Thymus (tissue), 11 donors: ENCODE measurements at regions not wholly inside any gene's neighbourhood (a gene's known extent, or its start where the extent isn't known, plus 50 kb on each side); places are given as distances from the start of the nearest gene placed in this dataset.
A peak's percentile ranks its signal among the peaks of the same experiment; 100 is the strongest.

ENCODE experiments used
- DNase-seq, 9 donors: peaks; one replicate each; pipeline ENCODE4 v3.0.0-alpha.2; 2013; ENCODE audit warnings: low spot score in 9 of 9, low read depth in 6 of 9, missing footprints in 1 of 9
- H3K27ac ChIP-seq, 2 donors: one replicate each; pipeline ENCODE4 v1.5.1; 2013; ENCODE audit warnings: control low read depth in 1 of 2, low read depth in 1 of 2, low read length in 1 of 2, mild to moderate bottlenecking in 1 of 2, moderate library complexity in 1 of 2
- H3K27me3 ChIP-seq, 2 donors: one replicate each; pipeline ENCODE4 v1.5.1; 2013; ENCODE audit warnings: low read length in 1 of 2; ENCODE audit not compliant: control insufficient read depth in 2 of 2, insufficient read depth in 1 of 2
- H3K36me3 ChIP-seq, 2 donors: one replicate each; pipeline ENCODE4 v1.5.1; 2013; ENCODE audit warnings: low read length in 1 of 2, mild to moderate bottlenecking in 1 of 2, moderate library complexity in 1 of 2; ENCODE audit not compliant: control insufficient read depth in 2 of 2, insufficient read depth in 2 of 2
- H3K4me1 ChIP-seq, 2 donors: one replicate each; pipeline ENCODE4 v1.5.1; 2013; ENCODE audit warnings: low read length in 2 of 2; ENCODE audit not compliant: control insufficient read depth in 2 of 2, insufficient read depth in 2 of 2
- H3K4me3 ChIP-seq, 2 donors: one replicate each; pipeline ENCODE4 v1.5.1; 2013; ENCODE audit warnings: low read length in 2 of 2, control low read depth in 1 of 2, mild to moderate bottlenecking in 1 of 2
- H3K9me3 ChIP-seq, 2 donors: one replicate each; pipeline ENCODE4 v1.5.1; 2013; ENCODE audit warnings: low read length in 1 of 2, mild to moderate bottlenecking in 1 of 2; ENCODE audit not compliant: control insufficient read depth in 2 of 2, insufficient read depth in 1 of 2
- WGBS: extraction: QIAGEN DNeasy Blood & Tissue Kit; methylation state at CpG from one replicate; pipeline ENCODE4 v1.1.7; 2013; 5-methylcytosine and 5-hydroxymethylcytosine counted together
- donor health status: healthy.

DNA sequence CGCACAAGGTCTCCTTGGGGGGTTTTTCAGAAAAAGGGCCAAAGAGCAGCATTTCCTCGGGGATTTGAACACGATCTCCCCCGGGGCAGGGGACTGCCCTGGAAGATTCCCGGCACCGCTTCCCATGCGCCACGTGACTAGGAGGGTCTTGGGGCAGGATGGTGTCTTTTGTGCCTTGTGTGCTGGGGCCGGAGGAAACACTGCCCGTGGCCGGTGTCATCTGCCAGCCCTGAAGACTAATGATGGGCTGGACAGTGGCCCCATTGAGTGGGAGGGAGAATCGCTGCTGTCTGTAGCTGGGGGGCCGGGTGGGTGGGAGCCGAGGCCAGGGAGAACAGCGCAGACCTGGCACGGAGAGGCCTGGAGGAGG, 315.1 kb downstream of the SEC14L1 start:
- H3K4me1 ChIP-seq = peaks cover 64 to 90% of the 10 kb centered on the region in 2 donors
- WGBS = 90% methylated on average over 16 of the region's 16 CpGs
- no peak for DNase-seq

DNA sequence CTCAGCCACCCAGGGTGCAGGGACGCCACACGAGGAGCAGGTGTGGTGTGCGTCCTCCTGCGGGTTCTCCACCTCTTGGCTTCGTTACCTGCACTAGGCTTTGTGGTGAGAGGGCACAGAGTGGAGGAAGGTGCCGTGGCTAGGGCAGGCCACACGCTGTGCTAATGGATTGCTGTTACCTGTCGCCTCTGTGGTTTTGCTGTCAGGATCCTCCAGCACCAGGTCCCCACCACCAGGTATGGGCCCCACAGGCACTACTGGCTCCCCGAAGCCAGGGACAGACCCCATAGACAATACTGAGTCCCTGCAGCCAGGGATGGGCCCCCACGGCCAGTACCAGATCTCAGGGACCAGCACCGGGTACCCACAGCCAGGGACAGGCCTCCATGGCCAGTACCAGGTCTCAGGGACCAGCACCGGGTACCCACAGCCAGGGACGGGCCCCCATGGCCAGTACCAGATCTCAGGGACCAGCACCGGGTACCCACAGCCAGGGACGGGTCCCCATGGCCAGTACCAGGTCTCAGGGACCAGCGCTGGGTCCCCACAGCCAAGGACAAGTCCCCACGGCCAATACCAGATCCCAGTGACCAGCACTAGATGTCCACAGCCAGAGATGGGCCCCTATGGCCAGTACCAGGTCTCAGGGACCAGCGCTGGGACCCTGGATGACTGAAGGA, 315.6 kb downstream of the SEC14L1 start:
- H3K4me3 ChIP-seq = peak overlapping the region; percentile 22
- no peaks in the 10 kb centered on the region for H3K27me3 ChIP-seq
- peak overlapping the region; percentile 68 to 71 for H3K27ac ChIP-seq
- no peak for DNase-seq
- H3K9me3 ChIP-seq = peaks cover 2 to 14% of the 10 kb centered on the region in 2 donors
- peaks cover 68 to 92% of the 10 kb centered on the region in 2 donors for H3K4me1 ChIP-seq
- WGBS = 64% methylated on average over 18 of the region's 18 CpGs
- H3K36me3 ChIP-seq = peaks cover 38 to 60% of the 10 kb centered on the region in 2 donors

More for the DNA sequence above, 315.1 kb downstream of the SEC14L1 start:
- Histone ChIP-seq H3K36me3 (peaks cover 38 to 58% of the 10 kb centered on the region in 2 donors), H3K4me3 (peak overlapping the region; percentile 22 to 94), H3K27me3 (no peaks in the 10 kb centered on the region), H3K9me3 (peaks cover 2 to 14% of the 10 kb centered on the region in 2 donors), H3K27ac (peak overlapping the region; percentile 71 to 92)

DNA sequence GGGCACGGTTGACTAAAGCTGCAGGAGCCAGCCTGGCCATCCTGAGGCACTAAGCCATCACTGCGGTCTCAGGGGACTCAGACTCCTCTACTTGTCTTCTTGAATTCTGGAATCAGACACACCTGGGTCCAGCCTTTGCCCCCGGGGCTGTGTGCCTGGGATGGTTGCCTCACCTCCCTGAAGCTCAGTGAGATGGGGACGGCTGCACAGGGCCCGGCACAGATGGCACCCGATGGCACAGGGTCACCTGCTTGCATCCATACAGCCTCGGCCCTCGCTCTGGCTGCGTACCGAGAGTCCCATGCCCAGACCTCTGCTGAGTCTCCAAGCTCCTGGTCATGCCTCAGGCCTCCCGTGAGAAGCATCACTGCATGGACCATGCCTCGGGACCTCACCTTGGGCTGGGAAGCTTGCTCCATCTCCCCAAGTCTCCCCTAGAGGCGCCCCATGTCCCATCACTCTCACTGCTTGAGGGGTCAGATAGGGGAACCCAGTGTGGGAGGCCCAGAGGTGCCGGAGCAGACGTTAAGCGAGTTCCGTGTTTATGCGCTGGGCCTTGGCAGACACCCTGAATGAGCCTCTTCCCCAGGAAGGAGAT, 316.3 kb downstream of the SEC14L1 start:
- Histone ChIP-seq H3K27ac (peak overlapping the region; percentile 72 to 91), H3K36me3 (peaks cover 38 to 60% of the 10 kb centered on the region in 2 donors), H3K9me3 (peaks cover 2 to 14% of the 10 kb centered on the region in 2 donors), H3K4me1 (peaks cover 74 to 99% of the 10 kb centered on the region in 2 donors), H3K27me3 (no peaks in the 10 kb centered on the region), H3K4me3 (no peak overlapping the region)
- WGBS = 84% methylated on average over 18 of the region's 18 CpGs
- DNase-seq = no peak

DNA sequence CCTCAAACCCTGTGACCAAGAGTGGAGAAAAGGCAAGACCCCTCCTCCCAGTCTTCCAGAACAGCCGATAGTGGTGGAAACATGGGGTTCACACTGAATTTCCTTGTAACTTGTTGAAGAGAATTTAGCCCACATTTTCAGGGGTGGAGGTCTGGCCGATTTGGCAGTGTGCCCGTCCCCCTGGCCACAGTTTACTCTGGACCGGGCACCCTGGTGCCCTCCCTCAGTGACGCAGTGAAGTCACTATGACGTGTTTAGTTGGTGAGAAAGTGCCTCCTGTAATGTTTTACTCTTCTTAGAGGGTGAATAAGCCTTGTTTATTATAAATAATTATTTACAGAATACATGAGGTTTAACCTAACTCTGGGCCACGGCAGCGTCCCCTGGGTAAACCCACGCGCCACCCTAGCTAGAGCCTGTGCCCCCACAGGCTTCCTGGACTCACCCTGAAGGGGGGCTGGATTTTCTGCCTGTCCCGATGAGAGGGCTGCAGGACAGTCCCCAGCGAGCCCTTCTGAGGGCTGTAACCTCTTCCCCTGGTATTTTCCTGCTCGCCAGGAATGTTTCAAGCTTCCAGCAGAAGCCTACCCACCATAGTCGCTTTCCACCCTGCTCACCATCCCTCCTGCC, 316.9 kb downstream of the SEC14L1 start:
- H3K27ac ChIP-seq = peak overlapping the region; percentile 80 to 91
- peaks cover 75 to 100% of the 10 kb centered on the region in 2 donors for H3K4me1 ChIP-seq
- H3K27me3 ChIP-seq = no peaks in the 10 kb centered on the region
- WGBS = 81% methylated on average over 14 of the region's 14 CpGs
- no peak for DNase-seq
- peaks cover 2 to 14% of the 10 kb centered on the region in 2 donors for H3K9me3 ChIP-seq
- peaks cover 38 to 60% of the 10 kb centered on the region in 2 donors for H3K36me3 ChIP-seq
- no peak overlapping the region for H3K4me3 ChIP-seq

DNA sequence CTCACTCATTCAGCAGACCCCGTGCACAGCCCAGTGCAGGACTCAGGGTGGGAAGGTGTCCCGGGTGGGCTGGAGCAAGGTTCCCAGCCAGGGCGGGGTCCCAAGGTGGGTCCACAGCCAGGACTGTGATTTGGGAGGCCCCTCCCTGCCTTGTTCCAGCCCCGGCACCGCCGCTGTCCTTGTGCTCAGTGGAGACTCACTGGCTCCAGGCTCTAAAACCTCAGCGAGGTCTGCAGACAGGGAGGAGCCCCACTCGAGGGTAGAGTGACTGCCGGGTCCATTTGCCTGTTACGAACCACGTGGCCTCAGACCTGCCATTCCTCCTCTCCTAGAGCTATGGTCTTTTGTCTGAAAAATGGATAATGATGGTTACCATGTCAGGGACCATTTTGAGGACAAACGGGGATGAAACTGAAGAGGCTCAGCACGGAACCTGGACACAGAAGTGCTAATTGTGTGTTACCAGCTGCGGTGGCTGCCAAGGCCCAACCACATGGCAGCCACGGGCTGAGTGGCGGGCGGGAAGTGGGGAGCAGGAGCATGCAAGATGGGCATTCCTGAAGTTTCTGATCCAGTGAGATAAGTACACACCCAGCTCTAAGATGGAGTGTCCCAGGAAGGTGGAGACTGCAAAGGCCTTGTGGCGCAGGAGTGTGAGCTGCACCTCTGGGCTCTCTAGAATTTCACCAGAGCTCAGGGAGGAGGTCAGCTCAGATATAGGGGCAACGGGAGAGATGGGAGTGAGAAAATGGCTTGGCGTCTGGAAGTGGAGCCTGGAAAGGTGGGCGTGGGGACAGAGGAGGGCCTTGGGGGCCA, 317.6 kb downstream of the SEC14L1 start:
- DNase-seq = no peak

DNA sequence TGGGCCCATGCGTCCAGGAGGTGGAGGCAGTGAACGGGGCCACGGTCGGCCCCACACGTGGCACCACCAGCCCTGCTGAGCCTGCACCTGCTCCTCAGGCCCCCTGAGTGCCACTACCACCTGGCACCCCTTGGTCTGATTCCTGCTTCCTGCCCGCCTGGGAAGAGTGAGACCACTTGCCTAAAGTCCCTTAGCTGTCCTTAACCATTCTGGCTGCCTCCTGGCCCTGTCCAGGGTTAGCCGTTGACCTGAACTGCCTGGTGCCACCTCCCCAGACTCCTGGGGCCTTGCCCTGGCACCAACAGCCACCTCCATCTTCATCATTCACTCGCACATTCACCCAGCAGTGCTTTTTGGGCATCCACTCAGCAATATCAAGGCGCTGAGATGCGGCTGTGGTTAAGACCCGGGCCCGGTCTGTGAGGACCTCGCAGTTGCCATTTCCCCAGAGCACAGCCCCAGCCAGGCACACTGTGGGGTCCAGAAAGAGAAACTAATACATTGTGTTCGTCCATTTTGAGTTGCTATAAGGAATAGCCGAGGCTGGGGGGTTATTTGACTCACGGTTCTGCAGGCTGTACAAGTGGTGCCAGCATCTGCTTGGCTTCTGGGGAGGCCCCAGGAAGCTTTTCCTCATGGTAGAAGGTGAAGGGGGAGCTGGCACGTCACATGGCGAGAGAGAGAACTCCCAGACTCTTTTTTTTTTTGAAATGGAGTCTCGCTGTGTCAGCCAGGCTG, 318.4 kb downstream of the SEC14L1 start:
- 73% methylated on average over 19 of the region's 19 CpGs for WGBS
- Histone ChIP-seq H3K27me3 (no peaks in the 10 kb centered on the region), H3K36me3 (peaks cover 38 to 68% of the 10 kb centered on the region in 2 donors), H3K4me1 (peaks cover 72 to 100% of the 10 kb centered on the region in 2 donors), H3K4me3 (peak overlapping the region in 1 of 2 donors; percentile 3), H3K27ac (peak overlapping the region; percentile 80 to 91), H3K9me3 (peaks cover 2 to 12% of the 10 kb centered on the region in 2 donors)
- DNase-seq = no peak

More for the DNA sequence above, 317.6 kb downstream of the SEC14L1 start:
- peak overlapping the region; percentile 80 to 91 for H3K27ac ChIP-seq
- WGBS = 88% methylated on average over 21 of the region's 21 CpGs
- H3K36me3 ChIP-seq = peaks cover 38 to 65% of the 10 kb centered on the region in 2 donors
- H3K4me1 ChIP-seq = peaks cover 72 to 100% of the 10 kb centered on the region in 2 donors
- peak overlapping the region in 1 of 2 donors; percentile 3 for H3K4me3 ChIP-seq
- peaks cover 2 to 14% of the 10 kb centered on the region in 2 donors for H3K9me3 ChIP-seq
- no peaks in the 10 kb centered on the region for H3K27me3 ChIP-seq

DNA sequence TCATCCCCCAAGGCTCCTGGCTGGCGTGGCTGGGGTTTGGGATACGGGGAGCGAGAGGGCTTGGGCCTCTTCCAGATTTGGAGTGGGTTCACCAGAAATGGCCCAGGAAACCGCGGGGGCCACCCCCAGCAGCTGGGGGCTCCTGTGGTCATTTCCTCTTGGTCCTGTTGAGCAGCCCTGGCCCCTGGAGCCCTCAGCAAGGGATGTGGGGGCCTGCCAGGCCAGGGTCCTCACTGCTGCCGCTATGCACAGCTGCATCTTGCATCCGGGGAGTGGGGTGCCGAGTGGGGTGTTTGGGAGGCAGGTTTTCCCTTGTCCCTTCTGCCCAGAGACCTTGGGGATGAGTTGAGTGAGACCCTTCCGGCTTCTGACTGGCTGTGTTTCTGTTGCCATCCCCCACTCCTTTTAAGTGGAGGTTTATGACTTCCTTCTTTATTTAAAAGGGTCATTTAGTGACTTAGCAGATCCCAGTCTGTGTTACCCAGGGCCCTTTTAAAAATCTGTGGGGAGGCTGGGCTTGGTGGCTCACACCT, 319.8 kb downstream of the SEC14L1 start:
- Histone ChIP-seq H3K27ac (peak overlapping the region; percentile 89 to 91), H3K9me3 (peaks cover 2 to 9% of the 10 kb centered on the region in 2 donors), H3K27me3 (no peaks in the 10 kb centered on the region), H3K4me3 (peak overlapping the region; percentile 29 to 34), H3K4me1 (peaks cover 70 to 98% of the 10 kb centered on the region in 2 donors), H3K36me3 (peaks cover 31 to 55% of the 10 kb centered on the region in 2 donors)
- 32% methylated on average over 9 of the region's 9 CpGs for WGBS
- no peak for DNase-seq
